GM18870 (cell line): ENCODE measurements at regions not wholly inside any gene's neighbourhood (a gene's known extent, or its start where the extent isn't known, plus 50 kb on each side); places are given as distances from the start of the nearest gene placed in this dataset.
"Not testable (repeated sequence)": the region's sequence is repeated elsewhere in the genome, so short reads cannot be mapped to it uniquely, and the experiment has no call there.

Source experiments
- ATAC-seq: cut with Tn5 transposase; IDR thresholded peaks from one replicate; pipeline ENCODE4 v1.9.1; 2021; ENCODE audit warnings: moderate library complexity; ENCODE audit not compliant: unreplicated experiment

GRCh38 chr6:92737983-92738382, 681.4 kb downstream of the EPHA7 start:
- no peak for ATAC-seq

GRCh38 chr6:92723390-92723931, 695.9 kb downstream of the EPHA7 start:
- ATAC-seq: no peak

- ATAC-seq: no peak
These were observed 699.6 kb downstream of the EPHA7 start for GRCh38 chr6:92719773-92720172.

GRCh38 chr6:92716638-92717037, 702.7 kb downstream of the EPHA7 start:
- no peak for ATAC-seq

GRCh38 chr6:92715991-92716390, 703.4 kb downstream of the EPHA7 start:
- ATAC-seq: no peak

GRCh38 chr6:92714346-92714745, 705.0 kb downstream of the EPHA7 start:
- no peak for ATAC-seq

GRCh38 chr6:92710048-92710447, 709.3 kb downstream of the EPHA7 start:
- ATAC-seq: peak; percentile 98

- no peak for ATAC-seq
These were observed 710.4 kb downstream of the EPHA7 start for GRCh38 chr6:92708945-92709344.

- no peak for ATAC-seq
These were observed 711.1 kb downstream of the EPHA7 start for GRCh38 chr6:92708270-92708669.

- no peak for ATAC-seq
These were observed 712.4 kb downstream of the EPHA7 start for GRCh38 chr6:92706976-92707375.

- ATAC-seq: no peak
These were observed 717.8 kb downstream of the EPHA7 start for GRCh38 chr6:92701425-92702096.

- ATAC-seq: no peak
These were observed 718.9 kb downstream of the EPHA7 start for GRCh38 chr6:92700411-92700810.

- no peak for ATAC-seq
These were observed 728.3 kb downstream of the EPHA7 start for GRCh38 chr6:92690997-92691599.

GRCh38 chr6:92688342-92688741, 731.0 kb downstream of the EPHA7 start:
- ATAC-seq: no peak

- no peak for ATAC-seq
These were observed 732.1 kb downstream of the EPHA7 start for GRCh38 chr6:92687278-92687677.

- no peak for ATAC-seq
These were observed 735.0 kb downstream of the EPHA7 start for GRCh38 chr6:92684386-92684785.

- no peak for ATAC-seq
These were observed 735.6 kb downstream of the EPHA7 start for GRCh38 chr6:92683748-92684147.

GRCh38 chr6:92682516-92683398, 736.6 kb downstream of the EPHA7 start:
- ATAC-seq: no peak

- no peak for ATAC-seq
These were observed 738.0 kb downstream of the EPHA7 start for GRCh38 chr6:92681401-92681800.

GRCh38 chr6:92671462-92671861, 747.9 kb downstream of the EPHA7 start:
- ATAC-seq: not testable (repeated sequence)

GRCh38 chr6:92667843-92668242, 751.5 kb downstream of the EPHA7 start:
- no peak for ATAC-seq
